OCI-LY7 (cell line): ENCODE measurements at regions not wholly inside any gene's neighbourhood (a gene's known extent, or its start where the extent isn't known, plus 50 kb on each side); places are given as distances from the start of the nearest gene placed in this dataset.

Experiments
- BruUV-seq: library from RNA; stranded (reverse); fragments of 400-500 nt; replicated peaks from 2 replicates; lab custom pipeline; 2021; lab: Mats Ljungman, UMichigan
- CTCF ChIA-PET: fragments of 300-600 bp; sonication (Branson Sonifier 250); formaldehyde crosslinking; loops from one replicate; lab custom pipeline; 2022; ENCODE audit warnings: antibody characterized with exemption; ENCODE audit not compliant: unreplicated experiment; lab: Charles Lee
- POLR2A ChIA-PET: fragments of 300-600 bp; sonication (Branson Sonifier 250); formaldehyde crosslinking; loops from one replicate; lab custom pipeline; 2022; ENCODE audit warnings: antibody characterized with exemption; lab: Charles Lee
- DNase-seq: peaks from one replicate; pipeline ENCODE4 v3.0.0-alpha.2; 2015; ENCODE audit warnings: low spot score
- H2AFZ ChIP-seq: fragments of 200-600 bp; sonication (generic), shearing (Covaris generic); 2 replicates; pipeline ENCODE4 v1.6.1; 2014; ENCODE audit warnings: mild to moderate bottlenecking, antibody characterized with exemption, low read length, moderate library complexity
- H3K27ac ChIP-seq: fragments of 200-600 bp; sonication (generic); 2 replicates; pipeline ENCODE4 v1.5.1; 2014; ENCODE audit warnings: mixed run types, low read depth, mild to moderate bottlenecking, moderate library complexity, low read length, inconsistent platforms; ENCODE audit not compliant: poor library complexity, severe bottlenecking
- H3K36me3 ChIP-seq: fragments of 200-600 bp; sonication (generic); 2 replicates; pipeline ENCODE4 v1.6.1; 2014; ENCODE audit warnings: mild to moderate bottlenecking, antibody characterized with exemption, low read length, moderate library complexity, mixed read lengths; ENCODE audit not compliant: insufficient read depth
- H3K4me1 ChIP-seq: fragments of 200-600 bp; sonication (generic); 2 replicates; pipeline ENCODE4 v1.5.1; 2014; ENCODE audit warnings: mild to moderate bottlenecking, low read length; ENCODE audit not compliant: insufficient read depth, poor library complexity, severe bottlenecking
- H3K4me2 ChIP-seq: fragments of 200-600 bp; sonication (generic); 2 replicates; pipeline ENCODE4 v1.6.1; 2014; ENCODE audit warnings: mild to moderate bottlenecking, low read length
- H3K4me3 ChIP-seq: fragments of 200-600 bp; sonication (generic); 2 replicates; pipeline ENCODE4 v1.5.1; 2014; ENCODE audit warnings: mild to moderate bottlenecking, low read depth, low read length; ENCODE audit not compliant: poor library complexity, severe bottlenecking
- H3K79me2 ChIP-seq: fragments of 200-600 bp; sonication (generic); 2 replicates; pipeline ENCODE4 v1.6.1; 2016; ENCODE audit warnings: low read depth, mild to moderate bottlenecking, low read length, moderate library complexity, mixed read lengths; ENCODE audit not compliant: insufficient read depth
- H3K9me2 ChIP-seq: fragments of 200-600 bp; sonication (generic); 2 replicates; pipeline ENCODE4 v1.6.1; 2016; ENCODE audit warnings: mild to moderate bottlenecking, low read length, mixed read lengths; ENCODE audit not compliant: insufficient read depth
- H3K9me3 ChIP-seq: fragments of 200-600 bp; sonication (generic); 2 replicates; pipeline ENCODE4 v1.6.1; 2014; ENCODE audit warnings: mild to moderate bottlenecking, mixed run types, low read length, mixed read lengths
- H4K20me1 ChIP-seq: fragments of 200-600 bp; sonication (generic); 2 replicates; pipeline ENCODE4 v1.6.1; 2014; ENCODE audit warnings: mild to moderate bottlenecking, antibody characterized with exemption, low read length, moderate library complexity, mixed read lengths; ENCODE audit not compliant: insufficient read depth
- EZH2phosphoT487 ChIP-seq: fragments of 200-600 bp; sonication (generic); IDR thresholded peaks from 2 replicates; pipeline ENCODE4 v1.6.1; 2018; ENCODE audit warnings: low read depth, borderline replicate concordance, mild to moderate bottlenecking, mixed run types, antibody characterized with exemption, low read length, moderate library complexity, mixed read lengths
- intact Hi-C: fragments of 100-400 bp; cut with micrococcal nuclease; formaldehyde crosslinking; loops from one replicate; pipeline ENCODE4 v1.10.0; 2022; ENCODE audit not compliant: unreplicated experiment
- TF ChIP-seq, protein P1 (sequence below): fragments of 200-600 bp; sonication (generic); conservative IDR thresholded peaks from 2 replicates; pipeline ENCODE4 v1.5.1; 2014; ENCODE audit warnings: mild to moderate bottlenecking, antibody characterized with exemption, low read length, moderate library complexity, mixed read lengths

- Histone ChIP-seq H3K4me2 (no peak overlapping the region), H4K20me1 (no peaks in the 10 kb centered on the region), H3K36me3 (no peaks in the 10 kb centered on the region), H3K9me2 (no peaks in the 10 kb centered on the region), H3K4me1 (no peaks in the 10 kb centered on the region), H3K79me2 (no peaks in the 10 kb centered on the region), H3K27ac (no peak overlapping the region), H3K9me3 (no peaks in the 10 kb centered on the region), H2AFZ (no peak overlapping the region), H3K4me3 (no peak overlapping the region)
- TF ChIP-seq, protein P1, sequence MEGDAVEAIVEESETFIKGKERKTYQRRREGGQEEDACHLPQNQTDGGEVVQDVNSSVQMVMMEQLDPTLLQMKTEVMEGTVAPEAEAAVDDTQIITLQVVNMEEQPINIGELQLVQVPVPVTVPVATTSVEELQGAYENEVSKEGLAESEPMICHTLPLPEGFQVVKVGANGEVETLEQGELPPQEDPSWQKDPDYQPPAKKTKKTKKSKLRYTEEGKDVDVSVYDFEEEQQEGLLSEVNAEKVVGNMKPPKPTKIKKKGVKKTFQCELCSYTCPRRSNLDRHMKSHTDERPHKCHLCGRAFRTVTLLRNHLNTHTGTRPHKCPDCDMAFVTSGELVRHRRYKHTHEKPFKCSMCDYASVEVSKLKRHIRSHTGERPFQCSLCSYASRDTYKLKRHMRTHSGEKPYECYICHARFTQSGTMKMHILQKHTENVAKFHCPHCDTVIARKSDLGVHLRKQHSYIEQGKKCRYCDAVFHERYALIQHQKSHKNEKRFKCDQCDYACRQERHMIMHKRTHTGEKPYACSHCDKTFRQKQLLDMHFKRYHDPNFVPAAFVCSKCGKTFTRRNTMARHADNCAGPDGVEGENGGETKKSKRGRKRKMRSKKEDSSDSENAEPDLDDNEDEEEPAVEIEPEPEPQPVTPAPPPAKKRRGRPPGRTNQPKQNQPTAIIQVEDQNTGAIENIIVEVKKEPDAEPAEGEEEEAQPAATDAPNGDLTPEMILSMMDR = no peak
- TF ChIP-seq EZH2phosphoT487 = no peak
- no TSS peak for BruUV-seq
- no peak for DNase-seq
- ChIA-PET POLR2A (no interaction called here), CTCF (no interaction called here)
- intact Hi-C loops = no loop called here
Measured at GRCh38 chr11:91163619-91164451, 941.0 kb upstream of the CHORDC1 start.

DNA sequence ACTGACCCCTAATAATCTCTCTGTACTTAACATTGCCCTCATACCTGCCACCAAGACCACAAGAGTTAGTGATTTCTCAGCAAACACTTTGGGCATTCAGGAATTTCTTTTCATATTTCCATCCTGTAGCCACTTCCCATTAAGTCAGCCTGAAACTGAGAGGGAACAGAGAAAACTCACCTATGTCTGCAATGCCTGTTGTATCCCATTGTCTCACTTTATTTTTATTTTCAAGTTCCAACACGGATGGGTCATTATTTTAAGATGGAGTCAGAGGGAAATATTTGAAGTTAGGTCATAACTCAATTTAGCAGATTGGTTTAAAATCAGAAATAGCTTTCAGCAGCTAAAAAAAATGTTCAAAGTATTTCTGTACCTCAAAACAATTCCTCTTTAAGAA is 937.8 kb upstream of the CHORDC1 start:
- no peaks in the 10 kb centered on the region for H3K36me3 ChIP-seq
- no peak overlapping the region for H3K4me2 ChIP-seq
- H3K79me2 ChIP-seq = no peaks in the 10 kb centered on the region
- CTCF ChIA-PET = no interaction called here
- H4K20me1 ChIP-seq = no peaks in the 10 kb centered on the region
- H3K9me2 ChIP-seq = no peaks in the 10 kb centered on the region
- DNase-seq = no peak
- TF ChIP-seq, protein P1 = no peak
- no peak for TF ChIP-seq EZH2phosphoT487
- no peak overlapping the region for H3K27ac ChIP-seq
- H2AFZ ChIP-seq = no peak overlapping the region
- BruUV-seq = no TSS peak
- POLR2A ChIA-PET = interaction anchor here (0.8 kb wide), 1 partner anchor 1276 kb away, joined by 4 read pairs; no protein-coding TSS in a partner anchor
- H3K4me3 ChIP-seq = no peak overlapping the region
- H3K9me3 ChIP-seq = no peaks in the 10 kb centered on the region
- no peaks in the 10 kb centered on the region for H3K4me1 ChIP-seq
- intact Hi-C loops = no loop called here

DNA sequence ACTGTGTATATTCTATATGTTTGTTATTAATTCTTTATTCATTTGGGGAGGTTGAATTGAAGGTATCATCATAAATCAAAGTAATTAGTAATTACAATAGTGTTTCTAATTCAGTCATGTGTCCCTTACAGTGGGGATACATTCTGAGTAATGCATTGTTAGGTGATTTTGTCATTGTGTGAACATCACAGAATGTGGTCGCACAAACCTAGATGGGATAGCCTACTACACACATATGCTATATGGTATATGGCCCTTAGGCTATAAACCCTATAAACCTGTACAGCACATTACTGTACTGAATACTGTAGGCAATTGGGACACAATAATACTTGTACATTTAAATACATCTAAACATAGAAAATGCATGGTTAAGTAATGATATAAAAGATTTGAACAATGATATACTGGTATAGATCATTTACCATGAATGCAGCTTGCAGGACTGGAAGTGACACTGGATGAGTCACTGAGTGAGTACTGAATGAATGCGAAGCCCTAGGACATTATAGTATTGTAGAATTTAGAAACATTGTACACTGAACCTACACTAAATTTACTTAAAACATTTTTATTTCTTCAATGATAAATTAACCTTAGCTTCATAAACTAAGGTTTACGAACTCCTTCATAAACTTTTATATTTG is 936.2 kb upstream of the CHORDC1 start:
- Histone ChIP-seq H3K9me3 (no peaks in the 10 kb centered on the region), H3K4me2 (no peak overlapping the region), H3K9me2 (no peaks in the 10 kb centered on the region), H2AFZ (no peak overlapping the region), H4K20me1 (no peaks in the 10 kb centered on the region), H3K79me2 (no peaks in the 10 kb centered on the region), H3K4me3 (no peak overlapping the region), H3K4me1 (no peaks in the 10 kb centered on the region), H3K36me3 (no peaks in the 10 kb centered on the region), H3K27ac (no peak overlapping the region)
- ChIA-PET POLR2A (no interaction called here), CTCF (no interaction called here)
- TF ChIP-seq, protein P1 = no peak
- TF ChIP-seq EZH2phosphoT487 = no peak
- DNase-seq = no peak
- intact Hi-C loops = no loop called here
- BruUV-seq = no TSS peak
